ENCODE measurements at regions not wholly inside any gene's neighbourhood (a gene's known extent, or its start where the extent isn't known, plus 50 kb on each side); places are given as distances from the start of the nearest gene placed in this dataset.

DNA sequence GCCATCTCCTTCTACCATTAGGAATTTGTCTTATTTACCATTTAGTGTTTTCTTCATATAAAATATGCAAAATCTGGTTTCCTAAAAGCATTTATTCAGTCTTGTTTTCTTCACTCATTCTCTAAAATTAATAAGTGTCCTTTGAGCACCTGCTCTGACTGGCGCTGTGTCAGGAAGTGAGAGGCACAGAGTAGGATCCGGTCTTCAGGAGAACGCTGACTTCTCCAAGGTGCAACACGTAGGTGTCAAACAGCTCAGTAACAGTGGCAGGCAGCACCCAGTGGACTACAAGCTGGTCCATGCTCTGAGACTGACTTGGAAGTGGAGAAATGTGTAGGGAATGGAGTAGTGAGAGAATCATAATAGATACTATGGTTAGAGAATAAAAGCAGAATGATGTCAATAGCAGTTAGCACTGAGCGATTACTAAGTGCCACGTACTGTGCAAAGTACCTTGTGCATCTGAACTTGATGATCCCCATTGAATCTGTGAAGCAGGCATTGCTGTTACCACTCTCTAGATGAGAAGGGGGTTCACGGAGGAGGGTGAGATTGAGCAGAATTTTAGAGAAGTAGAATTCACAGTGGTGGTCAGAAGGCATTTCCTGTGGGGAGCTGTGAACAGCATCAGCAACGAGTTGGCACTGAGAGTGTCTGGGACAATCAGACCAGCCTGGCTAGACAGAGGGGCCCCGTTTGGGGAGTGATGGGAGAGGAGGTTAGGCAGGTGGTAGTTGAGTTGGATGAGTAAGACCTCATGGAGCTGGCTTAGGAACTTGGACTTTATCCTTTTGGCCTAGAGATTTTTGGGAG, 569.8 kb downstream of the QKI start:
- H3K4me3 ChIP-seq (replicated peaks; ENCODE audit: low read depth, low read length), result no peak overlapping the region
- no peak for DNase-seq (ENCODE audit: extremely low read depth, low read depth)
- TF ChIP-seq, protein P1, sequence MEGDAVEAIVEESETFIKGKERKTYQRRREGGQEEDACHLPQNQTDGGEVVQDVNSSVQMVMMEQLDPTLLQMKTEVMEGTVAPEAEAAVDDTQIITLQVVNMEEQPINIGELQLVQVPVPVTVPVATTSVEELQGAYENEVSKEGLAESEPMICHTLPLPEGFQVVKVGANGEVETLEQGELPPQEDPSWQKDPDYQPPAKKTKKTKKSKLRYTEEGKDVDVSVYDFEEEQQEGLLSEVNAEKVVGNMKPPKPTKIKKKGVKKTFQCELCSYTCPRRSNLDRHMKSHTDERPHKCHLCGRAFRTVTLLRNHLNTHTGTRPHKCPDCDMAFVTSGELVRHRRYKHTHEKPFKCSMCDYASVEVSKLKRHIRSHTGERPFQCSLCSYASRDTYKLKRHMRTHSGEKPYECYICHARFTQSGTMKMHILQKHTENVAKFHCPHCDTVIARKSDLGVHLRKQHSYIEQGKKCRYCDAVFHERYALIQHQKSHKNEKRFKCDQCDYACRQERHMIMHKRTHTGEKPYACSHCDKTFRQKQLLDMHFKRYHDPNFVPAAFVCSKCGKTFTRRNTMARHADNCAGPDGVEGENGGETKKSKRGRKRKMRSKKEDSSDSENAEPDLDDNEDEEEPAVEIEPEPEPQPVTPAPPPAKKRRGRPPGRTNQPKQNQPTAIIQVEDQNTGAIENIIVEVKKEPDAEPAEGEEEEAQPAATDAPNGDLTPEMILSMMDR (IDR thresholded peaks at IDR 0.05; ENCODE audit: low read depth, low read length, missing control alignments), result no peak

DNA sequence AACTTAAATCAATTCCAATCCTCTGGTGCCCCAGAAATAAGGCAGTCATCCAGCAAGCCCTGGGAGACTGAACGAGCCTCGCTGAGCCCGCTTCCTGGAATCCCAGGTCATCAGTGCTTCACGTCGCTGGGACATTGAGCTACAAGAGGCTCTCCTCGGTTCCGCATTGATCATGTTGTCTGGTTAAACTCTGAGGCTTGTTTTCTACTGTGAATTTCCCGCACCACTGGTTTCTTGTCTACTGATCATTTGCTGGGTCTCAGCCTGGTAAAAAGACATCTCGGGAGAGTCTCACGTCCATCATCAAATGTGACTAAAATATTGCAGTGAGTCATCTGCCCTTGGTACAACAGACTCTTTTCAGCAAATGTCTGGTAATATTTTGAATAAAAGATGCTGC, 569.2 kb downstream of the QKI start:
- no peak for DNase-seq (ENCODE audit: extremely low read depth, low read depth)
- TF ChIP-seq, protein P1 (IDR thresholded peaks at IDR 0.05; ENCODE audit: low read depth, low read length, missing control alignments), result no peak
- H3K4me3 ChIP-seq (replicated peaks; ENCODE audit: low read depth, low read length), result no peak overlapping the region

DNA sequence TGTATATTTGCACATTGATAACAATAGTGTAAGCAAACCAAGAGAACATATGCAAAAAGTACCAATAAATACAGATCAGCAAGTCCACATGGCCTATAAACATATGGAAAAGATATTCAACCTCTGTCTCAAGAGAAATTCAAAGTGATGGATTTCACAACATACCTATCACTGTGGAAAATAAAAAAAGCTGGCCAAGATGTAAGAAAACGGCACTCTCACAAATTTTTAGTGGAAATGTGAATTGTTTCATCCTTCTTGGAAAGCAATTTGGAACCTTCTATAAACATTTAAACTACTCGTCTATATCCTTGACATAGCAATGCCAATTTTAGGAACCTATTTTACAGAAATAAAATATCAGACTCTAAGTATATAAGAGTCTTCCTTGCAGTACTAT, 559.8 kb downstream of the QKI start:
- no peak for DNase-seq (ENCODE audit: extremely low read depth, low read depth)
- H3K4me3 ChIP-seq (replicated peaks; ENCODE audit: low read depth, low read length), result no peak overlapping the region
- TF ChIP-seq, protein P1 (IDR thresholded peaks at IDR 0.05; ENCODE audit: low read depth, low read length, missing control alignments), result no peak

DNA sequence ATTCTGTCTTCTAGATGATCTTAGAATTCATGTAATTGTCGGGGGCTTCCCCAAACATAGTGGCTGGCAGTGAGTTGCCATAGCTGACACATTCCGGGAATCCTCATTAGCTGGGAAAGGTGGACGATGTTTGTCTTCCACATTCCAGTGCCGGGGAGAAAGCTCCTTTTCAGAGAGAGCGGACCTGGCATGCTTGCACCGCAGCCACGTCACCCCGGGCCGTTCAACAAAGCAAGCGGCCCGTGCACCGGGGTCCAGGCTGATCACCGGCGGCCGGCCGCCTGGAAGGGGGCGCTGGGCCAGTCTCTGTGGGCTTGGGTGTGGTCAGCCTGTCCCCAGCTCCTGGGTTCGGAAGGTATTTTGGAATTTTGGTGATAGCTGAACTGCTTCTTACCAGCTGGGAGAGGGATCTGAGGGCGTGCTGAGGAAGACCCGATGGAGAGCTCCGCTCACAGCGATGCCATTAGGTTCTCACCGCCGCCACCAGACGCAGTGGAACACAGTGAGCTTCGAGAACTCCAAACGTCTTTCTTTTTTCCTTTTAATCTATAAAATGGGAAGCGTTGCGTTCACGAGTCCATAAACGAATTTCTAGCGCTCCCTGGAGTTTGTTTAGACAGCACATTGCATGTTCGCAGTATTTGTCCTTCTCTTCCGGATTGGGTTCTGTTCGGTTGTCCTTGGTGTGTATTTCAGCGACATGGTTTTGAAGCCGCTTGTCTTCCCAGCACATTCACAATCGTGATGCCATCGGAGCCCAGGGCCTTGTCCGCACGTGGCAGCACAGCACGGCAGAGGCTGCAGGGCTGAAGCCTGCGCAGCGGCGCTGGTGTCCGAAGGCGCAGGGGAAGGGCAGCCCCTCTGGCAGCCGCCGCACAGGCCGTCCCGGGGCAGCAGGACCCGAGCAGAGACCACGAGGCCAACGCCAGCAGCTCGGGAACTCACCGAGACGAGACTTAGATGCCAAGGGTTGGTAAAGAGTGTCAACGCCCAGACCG, 557.6 kb downstream of the QKI start:
- no peak overlapping the region for H3K4me3 ChIP-seq (replicated peaks; ENCODE audit: low read depth, low read length)
- TF ChIP-seq, protein P1 (IDR thresholded peaks at IDR 0.05; ENCODE audit: low read depth, low read length, missing control alignments), result no peak
- no peak for DNase-seq (ENCODE audit: extremely low read depth, low read depth)

DNA sequence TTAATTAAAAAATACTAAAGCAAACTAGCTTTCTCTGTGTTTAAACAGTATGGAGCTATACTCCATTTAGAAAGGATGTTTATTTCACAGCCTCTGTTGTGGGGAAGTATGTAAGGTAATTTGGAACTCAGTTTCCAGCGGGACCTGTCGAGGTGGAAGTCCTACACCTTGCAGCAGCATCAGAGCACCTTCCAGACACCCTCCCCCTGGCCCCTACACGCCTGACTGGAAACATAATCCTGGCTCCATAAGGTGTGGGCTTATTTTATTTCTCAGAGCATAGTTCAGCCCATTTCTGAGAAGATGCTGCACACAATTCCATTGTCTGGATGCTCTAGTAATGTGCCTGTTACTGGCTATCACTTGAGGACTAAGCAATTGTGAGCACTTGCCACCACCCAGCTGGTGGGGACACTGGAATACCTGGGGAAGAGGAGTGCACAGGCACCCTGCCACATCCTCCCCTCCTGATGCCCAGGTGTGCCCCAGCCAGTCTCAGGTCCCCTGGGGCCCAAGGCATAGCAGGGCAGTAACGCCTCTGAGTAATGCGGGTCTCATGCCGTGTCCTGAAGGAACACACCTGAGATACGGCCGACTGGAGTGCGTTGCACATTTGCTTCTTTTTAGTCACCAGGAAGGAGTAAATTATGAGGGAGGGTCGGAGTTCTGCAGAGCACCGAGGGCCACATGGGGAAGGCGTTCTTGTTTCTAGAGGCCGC, 556.5 kb downstream of the QKI start:
- TF ChIP-seq, protein P1 (IDR thresholded peaks at IDR 0.05; ENCODE audit: low read depth, low read length, missing control alignments), result no peak
- DNase-seq (ENCODE audit: extremely low read depth, low read depth), result no peak
- no peak overlapping the region for H3K4me3 ChIP-seq (replicated peaks; ENCODE audit: low read depth, low read length)

Measured in HFF-Myc (cell line).